ENCODE measurements at regions not wholly inside any gene's neighbourhood (a gene's known extent, or its start where the extent isn't known, plus 50 kb on each side); places are given as distances from the start of the nearest gene placed in this dataset.

- TF ChIP-seq CTCF (IDR thresholded peaks at IDR 0.05; ENCODE audit: low read depth, low read length) = no peak
- no peak for TF ChIP-seq POLR2A (IDR thresholded peaks at IDR 0.05; ENCODE audit: extremely low read depth, insufficient read length)
Observed at GRCh38 chr18:40631319-40631718, 1323.7 kb upstream of the PIK3C3 start.
